ENCODE measurements at regions not wholly inside any gene's neighbourhood (a gene's known extent, or its start where the extent isn't known, plus 50 kb on each side); places are given as distances from the start of the nearest gene placed in this dataset.

GRCh38 chr12:118842866-118843265, 138.5 kb upstream of the SRRM4 start:
- WGBS, 2 experiments (ENCODE audit: extremely low coverage in 1 of 2, insufficient coverage in 1 of 2, insufficient read length in 1 of 2, insufficient replicate concordance in 2 of 2, low coverage in 1 of 2, low lambda C conversion rate in 2 of 2, missing lambda C conversion rate in 1 of 2), result 96% methylated on average over 2 of the region's 2 CpGs; no CpG with 5 or more reads in 1 of the 2 experiments
- no peak overlapping the region for H3K56ac ChIP-seq (replicated peaks; ENCODE audit: insufficient read length, low read depth, low read length)
- H4K20me1 ChIP-seq (replicated peaks in 1 of 2; ENCODE audit: control insufficient read depth in 1 of 2, insufficient read depth in 2 of 2, low read length in 2 of 2), result no peaks in the 10 kb centered on the region
- FAIRE-seq (no peak), DNase-seq (ENCODE audit: low read depth in 1 of 2, low spot score in 2 of 2) (no peak)
- H2BK120ac ChIP-seq (replicated peaks; ENCODE audit: low read depth, low read length), result no peak overlapping the region
- no peak overlapping the region for H3K4me2 ChIP-seq (ENCODE audit: insufficient read depth in 1 of 2, low read depth in 2 of 2, low read length in 2 of 2)
- no peak overlapping the region for H3K4ac ChIP-seq (replicated peaks; ENCODE audit: insufficient read length, low read depth, low read length)
- H2BK20ac ChIP-seq (ENCODE audit: low read length), result no peak overlapping the region
- H3K27ac ChIP-seq (ENCODE audit: low read depth, low read length), result no peak overlapping the region
- H3K23ac ChIP-seq (ENCODE audit: insufficient read length), result no peak overlapping the region
- CTCF ChIA-PET (ENCODE audit: partially characterized antibody), result interaction anchor here (0.8 to 7.1 kb wide), 10 partner anchors 9 to 234 kb away, joined by 3 to 57 read pairs (median 4); no protein-coding TSS in a partner anchor
- no peaks in the 10 kb centered on the region for H3K23me2 ChIP-seq (ENCODE audit: low read depth, low read length)
- H2AK5ac ChIP-seq (ENCODE audit: low read depth, low read length), result no peak overlapping the region
- no peaks in the 10 kb centered on the region for H3K9me3 ChIP-seq (ENCODE audit: insufficient read depth in 2 of 2, low read depth in 1 of 2, low read length in 1 of 2)
- H2AFZ ChIP-seq (ENCODE audit: low read length), result no peak overlapping the region
- no peak overlapping the region for H4K5ac ChIP-seq (ENCODE audit: insufficient read length, low read depth, low read length)
- no peak overlapping the region for H2BK5ac ChIP-seq (ENCODE audit: low read depth, low read length)
- no peaks in the 10 kb centered on the region for H3K27me3 ChIP-seq (replicated peaks in 1 of 4; ENCODE audit: control insufficient read depth in 3 of 4, extremely low read depth in 1 of 4, insufficient read depth in 3 of 4, low read length in 3 of 4)
- no peak overlapping the region for H3K14ac ChIP-seq (ENCODE audit: insufficient read length)
- no peaks in the 10 kb centered on the region for H3K36me3 ChIP-seq (ENCODE audit: control insufficient read depth in 2 of 4, insufficient read depth in 4 of 4, low read length in 3 of 4)
- no peaks in the 10 kb centered on the region for H3K4me1 ChIP-seq (replicated peaks in 1 of 4; ENCODE audit: control insufficient read depth in 3 of 4, insufficient read depth in 4 of 4, low read length in 3 of 4)
- no peaks in the 10 kb centered on the region for H3K79me1 ChIP-seq (ENCODE audit: low read depth, low read length)
- no peak overlapping the region for H2BK15ac ChIP-seq (ENCODE audit: low read length)
- no peak overlapping the region for H2BK12ac ChIP-seq (ENCODE audit: low read depth, low read length)
- H4K8ac ChIP-seq (ENCODE audit: extremely low read depth, insufficient read depth, low read length), result no peak overlapping the region
- no peaks in the 10 kb centered on the region for H3K79me2 ChIP-seq (ENCODE audit: control insufficient read depth in 1 of 2, insufficient read depth in 2 of 2, low read length in 2 of 2)
- no peak overlapping the region for H3K18ac ChIP-seq (ENCODE audit: extremely low read depth, low read length)
- POLR2A ChIA-PET (ENCODE audit: partially characterized antibody), result no interaction called here
- H3K9ac ChIP-seq (replicated peaks in 1 of 4; ENCODE audit: extremely low read depth in 1 of 4, low read depth in 3 of 4, low read length in 3 of 4), result no peak overlapping the region
- no peak overlapping the region for H3K4me3 ChIP-seq (ENCODE audit: extremely low read depth in 1 of 4, insufficient read depth in 2 of 4, low read depth in 3 of 4, low read length in 4 of 4)
- no peak overlapping the region for H4K91ac ChIP-seq (replicated peaks; ENCODE audit: insufficient read length, low read length)
- no peak for TF ChIP-seq TAF7 (optimal IDR thresholded peaks at IDR 0.05; ENCODE audit: borderline replicate concordance, low read depth, low read length)
- TF ChIP-seq BRCA1 (IDR thresholded peaks at IDR 0.05; ENCODE audit: low read depth, low read length), result no peak
- no peak for TF ChIP-seq CTBP2 (IDR thresholded peaks at IDR 0.05; ENCODE audit: borderline replicate concordance, insufficient read depth, insufficient read length, low read length)
- TF ChIP-seq RAD21 (IDR thresholded peaks at IDR 0.05 in 1 of 2, conservative IDR thresholded peaks at IDR 0.05 in 1 of 2; ENCODE audit: low read depth in 2 of 2, low read length in 2 of 2), result no peak
- TF ChIP-seq SP4 (IDR thresholded peaks at IDR 0.05; ENCODE audit: low read length), result no peak
- TF ChIP-seq SIN3A (conservative IDR thresholded peaks at IDR 0.05 in 1 of 2, IDR thresholded peaks at IDR 0.05 in 1 of 2; ENCODE audit: low read depth in 1 of 2, low read length in 2 of 2), result no peak
- TF ChIP-seq POLR2AphosphoS5 (IDR thresholded peaks at IDR 0.05; ENCODE audit: low read depth, low read length), result no peak
- no peak for TF ChIP-seq YY1 (IDR thresholded peaks at IDR 0.05; ENCODE audit: low read depth, low read length)
- TF ChIP-seq MAFK (IDR thresholded peaks at IDR 0.05; ENCODE audit: low read depth, low read length), result no peak
- TF ChIP-seq USF2 (IDR thresholded peaks at IDR 0.05; ENCODE audit: low read length), result no peak
- TF ChIP-seq KDM4A (IDR thresholded peaks at IDR 0.05; ENCODE audit: low read depth, low read length, severe bottlenecking), result no peak
- TF ChIP-seq FOSL1 (IDR thresholded peaks at IDR 0.05; ENCODE audit: insufficient read depth, low read depth, low read length), result no peak
- TF ChIP-seq TAF1 (IDR thresholded peaks at IDR 0.05; ENCODE audit: low read depth, low read length), result no peak
- no peak for TF ChIP-seq RFX5 (IDR thresholded peaks at IDR 0.05; ENCODE audit: borderline replicate concordance, low read depth, low read length)
